ENCODE measurements at regions not wholly inside any gene's neighbourhood (a gene's known extent, or its start where the extent isn't known, plus 50 kb on each side); places are given as distances from the start of the nearest gene placed in this dataset.

DNA sequence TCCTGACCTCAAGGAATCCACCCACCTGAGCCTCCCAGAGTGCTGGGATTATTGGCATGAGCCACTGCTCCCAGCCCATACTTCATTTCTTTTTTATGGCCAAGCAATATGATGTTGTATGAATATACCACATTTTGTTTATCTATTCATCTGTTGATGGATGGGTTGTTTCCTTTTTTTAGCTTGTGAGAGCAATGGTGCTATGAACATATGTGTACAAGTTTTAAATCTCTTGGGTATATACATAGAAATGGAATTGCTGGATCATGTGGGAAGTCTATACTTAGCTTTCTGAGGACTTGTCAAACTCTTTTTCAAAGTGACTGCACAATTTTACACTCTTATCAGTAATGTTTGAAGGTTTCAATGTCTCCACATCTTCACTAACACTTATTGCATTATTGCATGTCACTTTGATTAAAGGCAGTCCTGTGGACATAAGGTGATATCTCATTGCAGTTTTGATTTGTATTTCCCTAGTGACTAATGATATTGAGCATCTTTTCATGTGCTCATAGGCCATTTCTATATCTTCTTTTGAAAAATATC is 167.1 kb upstream of the SPHKAP start:
- DNase-seq = no peak

GRCh38 chr2:228344531-228344930 is 163.0 kb upstream of the SPHKAP start:
- Histone ChIP-seq H3K9me3 (no peaks in the 10 kb centered on the region), H3K4me3 (ENCODE audit: low read depth, low read length) (no peak overlapping the region), H3K27me3 (no peaks in the 10 kb centered on the region), H3K36me3 (no peaks in the 10 kb centered on the region), H3K4me1 (no peaks in the 10 kb centered on the region)
- TF ChIP-seq CTCF (IDR thresholded peaks at IDR 0.05; ENCODE audit: low read depth, low read length) = no peak
- DNase-seq = no peak

More for the DNA sequence above, 167.1 kb upstream of the SPHKAP start:
- H3K4me3 ChIP-seq (ENCODE audit: low read depth, low read length) = no peak overlapping the region
- no peak for TF ChIP-seq CTCF (IDR thresholded peaks at IDR 0.05; ENCODE audit: low read depth, low read length)
- no peaks in the 10 kb centered on the region for H3K9me3 ChIP-seq
- H3K4me1 ChIP-seq = no peaks in the 10 kb centered on the region
- H3K36me3 ChIP-seq = no peaks in the 10 kb centered on the region
- H3K27me3 ChIP-seq = no peaks in the 10 kb centered on the region

GRCh38 chr2:228339525-228339924 is 158.0 kb upstream of the SPHKAP start:
- no peak for DNase-seq
- Histone ChIP-seq H3K4me3 (ENCODE audit: low read depth, low read length) (no peak overlapping the region), H3K36me3 (no peaks in the 10 kb centered on the region), H3K4me1 (no peaks in the 10 kb centered on the region), H3K9me3 (no peaks in the 10 kb centered on the region), H3K27me3 (no peaks in the 10 kb centered on the region)
- TF ChIP-seq CTCF (IDR thresholded peaks at IDR 0.05; ENCODE audit: low read depth, low read length) = no peak

GRCh38 chr2:228334180-228334579 is 152.7 kb upstream of the SPHKAP start:
- Histone ChIP-seq H3K27me3 (no peaks in the 10 kb centered on the region), H3K36me3 (no peaks in the 10 kb centered on the region), H3K4me1 (no peaks in the 10 kb centered on the region), H3K4me3 (ENCODE audit: low read depth, low read length) (no peak overlapping the region), H3K9me3 (no peaks in the 10 kb centered on the region)
- TF ChIP-seq CTCF (IDR thresholded peaks at IDR 0.05; ENCODE audit: low read depth, low read length) = no peak
- no peak for DNase-seq

DNA sequence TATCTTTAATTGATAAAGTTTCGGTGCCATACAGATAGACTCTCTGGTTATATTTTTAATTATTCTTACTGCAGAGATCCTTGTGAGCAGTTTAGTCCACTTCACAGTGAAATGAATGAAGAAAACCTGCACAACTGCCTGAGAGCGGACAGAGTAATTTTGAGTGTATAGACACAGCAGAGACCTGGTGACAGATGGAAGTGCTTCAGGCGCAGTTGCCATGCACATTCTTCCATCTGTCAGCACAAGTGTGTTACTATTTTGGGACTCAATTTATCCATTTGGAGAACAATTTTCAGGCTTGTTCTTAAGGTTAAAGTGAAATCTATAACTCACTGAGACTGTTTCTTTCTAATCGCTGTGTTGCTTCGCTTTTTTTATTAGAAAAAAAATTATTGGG is 147.8 kb upstream of the SPHKAP start:
- Histone ChIP-seq H3K36me3 (no peaks in the 10 kb centered on the region), H3K9me3 (no peaks in the 10 kb centered on the region), H3K4me1 (no peaks in the 10 kb centered on the region), H3K27me3 (no peaks in the 10 kb centered on the region), H3K4me3 (ENCODE audit: low read depth, low read length) (no peak overlapping the region)
- no peak for TF ChIP-seq CTCF (IDR thresholded peaks at IDR 0.05; ENCODE audit: low read depth, low read length)
- DNase-seq = no peak

- no peaks in the 10 kb centered on the region for H3K36me3 ChIP-seq
- DNase-seq = no peak
- H3K4me3 ChIP-seq (ENCODE audit: low read depth, low read length) = no peak overlapping the region
- TF ChIP-seq CTCF (IDR thresholded peaks at IDR 0.05; ENCODE audit: low read depth, low read length) = no peak
- no peaks in the 10 kb centered on the region for H3K27me3 ChIP-seq
- no peaks in the 10 kb centered on the region for H3K9me3 ChIP-seq
- no peaks in the 10 kb centered on the region for H3K4me1 ChIP-seq
Measured at GRCh38 chr2:228321015-228321414, 139.5 kb upstream of the SPHKAP start.
